ENCODE measurements at regions not wholly inside any gene's neighbourhood (a gene's known extent, or its start where the extent isn't known, plus 50 kb on each side); places are given as distances from the start of the nearest gene placed in this dataset.
"Not testable (repeated sequence)": the region's sequence is repeated elsewhere in the genome, so short reads cannot be mapped to it uniquely, and the experiment has no call there.

DNA sequence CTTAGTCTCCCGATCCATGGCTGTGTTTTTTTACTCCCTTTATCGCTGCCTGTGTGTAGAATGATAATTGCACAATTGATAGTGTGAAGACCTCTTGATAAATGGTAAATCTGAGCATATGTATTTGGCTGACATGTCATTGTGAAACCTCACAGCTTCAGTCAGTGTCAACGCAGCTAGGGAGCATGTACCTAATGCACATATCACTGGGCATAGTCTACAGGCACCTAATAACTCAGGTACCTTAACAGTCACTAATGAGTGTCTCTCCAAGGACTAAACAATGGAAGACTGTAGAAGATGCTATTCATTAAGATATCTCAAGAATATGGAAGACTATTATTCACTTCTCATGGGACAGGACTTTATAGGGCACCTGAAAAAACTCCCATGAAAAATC, 101.0 kb upstream of the PTPN20 start:
- DNase-seq: not testable (repeated sequence)

DNA sequence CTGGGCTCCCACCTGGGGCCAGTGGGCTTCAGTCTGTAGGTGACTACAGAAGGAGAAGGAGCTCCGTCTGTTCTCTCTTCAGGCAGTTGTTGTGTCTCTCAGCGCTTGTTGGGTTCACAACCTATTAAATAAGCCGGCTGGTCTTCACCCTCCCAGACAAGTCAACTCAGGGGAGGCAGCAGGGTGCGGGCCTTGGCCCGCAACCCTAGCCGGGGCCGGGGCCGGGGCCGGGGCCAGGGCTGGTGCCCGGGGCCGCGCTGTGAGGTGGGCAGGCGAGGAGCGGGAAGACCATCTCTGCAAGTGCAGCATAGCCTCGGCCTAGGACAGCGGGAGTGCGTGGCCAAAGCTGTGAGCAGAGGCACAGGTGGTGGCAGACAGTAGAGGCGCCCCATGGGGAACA, 95.1 kb upstream of the PTPN20 start:
- DNase-seq: not testable (repeated sequence)

DNA sequence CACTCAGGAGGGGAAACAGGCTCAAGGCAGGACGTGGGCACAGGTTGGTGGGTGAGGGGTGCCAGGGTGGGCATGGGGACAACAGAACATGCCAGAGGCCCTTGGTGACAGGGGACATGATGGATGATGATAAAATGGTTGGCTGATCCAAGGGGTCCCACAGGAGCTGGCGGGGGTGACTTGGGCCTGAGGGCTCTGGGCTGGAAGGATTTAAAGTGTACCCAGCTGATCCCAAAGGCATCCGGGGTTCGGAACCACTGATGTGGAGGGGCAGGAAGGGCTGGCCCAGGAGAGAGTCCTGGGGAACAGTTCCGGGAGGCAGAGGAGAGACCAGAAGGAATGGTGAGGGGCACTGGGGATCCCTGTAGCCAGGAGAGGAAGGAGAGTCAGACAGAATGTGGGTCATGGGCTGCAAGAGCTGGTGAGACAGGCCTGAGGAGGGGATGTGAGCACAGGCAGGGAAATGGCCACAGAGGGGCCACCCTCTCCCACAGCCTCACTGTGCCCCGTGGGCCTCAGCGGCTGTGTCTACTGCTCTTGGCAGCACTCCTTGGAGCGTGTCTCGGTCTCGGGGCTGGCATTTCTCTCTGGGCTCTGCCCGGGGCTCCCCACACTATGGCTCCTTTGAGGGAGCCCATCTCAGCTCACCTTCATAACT, 70.7 kb upstream of the PTPN20 start:
- DNase-seq: not testable (repeated sequence)

DNA sequence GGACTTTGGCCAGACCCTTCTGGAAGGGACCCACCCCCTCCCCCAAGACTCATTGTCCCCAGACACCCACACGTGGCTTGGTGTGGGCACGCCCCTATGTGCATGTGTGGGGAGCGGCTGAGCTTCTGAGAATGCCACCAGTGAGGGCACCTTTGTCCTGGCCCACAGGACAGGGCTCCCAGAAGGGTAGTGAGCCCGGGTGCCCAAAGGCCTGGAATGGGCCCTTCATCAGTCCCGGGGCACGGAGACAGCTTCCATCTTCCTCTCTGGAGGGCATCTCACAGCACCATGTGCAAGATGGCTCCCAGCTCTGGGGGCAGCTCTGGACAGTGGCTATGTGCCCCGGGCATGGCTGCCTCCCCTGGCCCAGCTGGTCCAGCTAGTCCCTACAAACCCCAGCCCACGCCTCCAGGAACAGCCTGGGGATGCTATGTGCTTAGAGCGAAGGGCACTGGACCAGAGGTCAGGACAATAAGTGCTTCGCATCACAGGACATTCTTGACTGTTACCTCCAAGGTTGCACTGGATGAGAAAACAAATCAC, 70.1 kb upstream of the PTPN20 start:
- not testable (repeated sequence) for DNase-seq

DNA sequence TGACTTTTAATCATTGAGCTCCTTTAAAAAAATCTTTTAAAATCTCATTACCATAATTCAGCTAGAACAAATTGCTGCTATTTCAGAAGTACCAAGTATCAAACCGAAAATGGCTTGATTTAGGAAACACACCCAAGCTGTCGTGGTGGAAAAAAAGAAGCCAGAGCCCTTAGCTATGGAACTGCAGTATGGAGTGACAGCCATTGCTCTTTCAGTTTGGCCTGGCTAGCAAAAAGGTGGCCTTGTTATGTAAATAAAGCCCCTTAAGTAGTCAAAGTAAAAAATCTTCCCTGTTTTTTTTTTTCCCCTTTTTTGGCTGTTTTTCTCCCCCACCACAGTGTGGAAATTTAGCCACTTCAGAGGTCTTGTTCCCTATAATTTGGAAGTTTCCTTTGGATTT, 66.0 kb upstream of the PTPN20 start:
- not testable (repeated sequence) for DNase-seq

DNA sequence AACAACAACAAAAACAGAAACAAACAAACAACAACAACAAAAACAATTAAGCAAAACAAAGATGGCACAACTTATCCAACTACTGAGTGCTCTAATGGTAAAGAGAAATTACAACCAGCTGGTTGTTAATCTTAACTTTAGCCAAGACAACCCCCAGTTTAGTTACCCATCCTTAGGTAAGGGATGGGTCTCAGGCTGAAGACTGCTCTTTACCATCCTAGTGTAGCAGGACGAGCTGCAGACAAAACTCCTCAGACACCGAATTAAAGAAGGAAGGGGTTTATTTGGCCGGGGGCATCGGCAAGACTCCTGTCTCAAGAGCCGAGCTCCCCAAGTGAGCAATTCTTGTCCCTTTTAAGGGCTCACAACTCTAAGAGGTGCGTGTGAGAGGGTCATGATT, 65.6 kb upstream of the PTPN20 start:
- not testable (repeated sequence) for DNase-seq

DNA sequence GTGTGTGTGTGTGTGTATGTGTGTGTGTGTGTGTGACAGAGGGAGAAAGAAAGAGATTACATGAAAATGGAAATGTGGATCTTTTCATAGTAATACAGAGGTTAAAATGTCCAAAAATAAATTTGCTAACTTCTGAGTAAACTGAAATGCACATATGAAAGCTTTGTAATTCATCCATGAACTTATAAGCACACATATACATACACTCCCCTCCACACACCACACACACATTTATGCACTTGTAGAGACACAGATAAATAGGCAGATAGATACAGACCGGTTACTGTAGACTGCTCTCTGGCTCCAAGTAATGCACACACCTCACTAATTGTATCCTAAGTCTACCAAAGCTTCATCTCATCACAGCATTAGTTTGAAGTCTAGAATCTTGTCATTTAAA, 50.5 kb upstream of the PTPN20 start:
- DNase-seq: not testable (repeated sequence)
